NCI-H69 (cell line): ENCODE measurements at regions not wholly inside any gene's neighbourhood (a gene's known extent, or its start where the extent isn't known, plus 50 kb on each side); places are given as distances from the start of the nearest gene placed in this dataset.

Experiments used
- DNase-seq: peaks from one replicate; lab custom pipeline; 2025; lab: John Stamatoyannopoulos, UW

DNA sequence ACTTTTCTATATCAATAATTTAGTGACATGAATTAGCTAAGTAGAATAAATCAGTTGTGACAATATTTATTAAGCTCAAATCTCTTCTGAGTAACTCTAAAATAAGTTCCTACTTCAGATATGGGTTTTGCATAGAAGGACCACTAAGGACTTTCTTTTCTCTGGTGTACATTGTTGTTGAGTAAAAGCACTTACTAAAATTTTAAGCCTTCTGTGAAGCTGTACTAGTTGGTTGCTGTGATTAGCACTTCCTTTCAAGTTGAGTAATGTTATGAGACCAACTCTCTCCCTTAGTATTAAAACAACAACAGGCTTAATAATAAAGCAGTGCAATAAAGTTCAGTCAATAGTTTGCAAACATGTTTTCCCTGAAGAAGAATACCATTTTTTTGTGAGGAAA is 667.4 kb upstream of the NDST4 start:
- no peak for DNase-seq

- no peak for DNase-seq
These were observed 666.8 kb upstream of the NDST4 start for GRCh38 chr4:115780268-115780667.

- DNase-seq, result no peak
These were observed 656.7 kb upstream of the NDST4 start for GRCh38 chr4:115770046-115770543.

DNA sequence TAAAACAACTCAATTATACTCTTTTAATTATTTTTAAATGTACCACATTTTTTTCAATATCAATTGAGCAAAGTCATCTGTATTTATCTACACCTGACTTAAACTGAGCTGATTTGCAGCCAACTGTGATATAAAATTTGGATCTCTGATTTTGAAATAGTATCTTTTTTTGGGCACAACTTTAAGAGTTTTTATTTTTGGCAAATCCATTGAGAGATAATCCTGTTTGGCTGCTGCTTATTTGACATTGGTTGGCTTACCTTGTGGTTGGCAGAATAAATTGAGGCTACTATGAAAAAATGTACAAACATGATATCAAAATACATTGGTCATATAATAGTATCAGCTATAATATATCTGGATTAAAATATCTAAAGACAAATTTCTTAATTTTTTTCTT is 656.0 kb upstream of the NDST4 start:
- DNase-seq, result no peak

GRCh38 chr4:115763051-115763450 is 649.6 kb upstream of the NDST4 start:
- DNase-seq, result no peak

GRCh38 chr4:115759231-115759630 is 645.8 kb upstream of the NDST4 start:
- no peak for DNase-seq

- no peak for DNase-seq
These were observed 636.0 kb upstream of the NDST4 start for GRCh38 chr4:115749404-115749803.

GRCh38 chr4:115740806-115741205 is 627.4 kb upstream of the NDST4 start:
- no peak for DNase-seq

DNA sequence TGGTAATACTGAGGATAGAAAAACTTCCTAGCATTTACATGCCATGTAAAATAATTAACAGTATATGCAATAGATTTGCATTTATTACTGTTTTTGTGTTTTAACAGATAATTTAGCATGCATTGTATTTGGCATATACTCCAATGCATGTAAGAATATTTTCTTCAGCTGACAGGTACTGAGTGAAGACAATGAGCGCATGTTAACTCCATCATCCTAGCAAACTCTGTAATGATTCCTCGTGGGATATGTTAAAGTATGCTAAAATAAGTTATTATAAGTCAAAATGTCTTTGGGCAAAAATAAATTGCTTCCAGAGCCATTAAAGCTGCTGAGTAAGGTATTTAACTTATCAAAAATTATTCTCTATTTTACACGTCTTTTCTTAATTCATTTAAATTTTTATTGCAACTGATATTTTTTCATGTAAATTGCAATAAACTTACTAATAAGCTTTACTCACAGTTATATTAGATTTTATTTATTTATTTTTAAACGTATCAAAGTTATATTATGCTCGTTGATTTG is 616.4 kb upstream of the NDST4 start:
- no peak for DNase-seq

DNA sequence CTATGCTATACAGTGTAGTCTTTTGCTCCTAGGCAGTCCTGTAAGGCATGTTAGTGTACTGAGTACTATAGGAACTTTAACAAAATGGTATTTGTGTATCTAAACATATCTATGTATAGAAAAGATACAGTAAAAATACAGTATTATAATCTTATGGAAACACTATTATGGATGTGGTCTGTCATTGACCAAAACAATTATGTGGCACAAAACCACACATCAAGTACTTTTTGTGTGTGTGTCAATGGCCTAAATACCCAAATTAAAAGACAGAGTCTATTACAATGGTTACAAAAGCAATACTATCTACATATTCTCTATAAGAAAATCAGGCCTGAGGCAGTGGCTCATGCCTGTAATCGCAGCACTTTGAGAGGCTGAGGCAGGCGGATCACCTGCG is 610.2 kb upstream of the NDST4 start:
- no peak for DNase-seq

DNA sequence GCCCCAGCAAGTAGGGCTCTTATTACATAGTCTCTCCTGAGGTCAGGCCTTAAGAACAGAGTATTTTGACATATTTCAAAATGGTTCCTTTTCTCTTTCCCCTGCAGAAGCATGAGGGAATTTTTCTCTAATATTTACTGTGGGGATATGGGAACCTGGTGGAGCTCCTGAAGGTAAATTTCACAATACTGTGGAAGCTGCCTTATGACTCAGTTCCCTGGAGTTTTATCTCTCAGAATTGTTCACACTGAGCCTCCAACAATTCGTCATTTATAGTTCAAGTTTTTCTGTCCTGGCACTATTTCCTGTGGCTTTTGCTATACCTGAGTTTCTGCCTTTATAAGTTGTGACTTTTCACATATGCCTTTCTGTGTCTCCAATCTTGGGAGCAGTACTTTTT is 607.2 kb upstream of the NDST4 start:
- no peak for DNase-seq

- DNase-seq, result no peak
These were observed 598.2 kb upstream of the NDST4 start for GRCh38 chr4:115711575-115711974.

GRCh38 chr4:115688961-115689360 is 575.5 kb upstream of the NDST4 start:
- DNase-seq, result no peak

GRCh38 chr4:115687052-115687755 is 573.8 kb upstream of the NDST4 start:
- no peak for DNase-seq

DNA sequence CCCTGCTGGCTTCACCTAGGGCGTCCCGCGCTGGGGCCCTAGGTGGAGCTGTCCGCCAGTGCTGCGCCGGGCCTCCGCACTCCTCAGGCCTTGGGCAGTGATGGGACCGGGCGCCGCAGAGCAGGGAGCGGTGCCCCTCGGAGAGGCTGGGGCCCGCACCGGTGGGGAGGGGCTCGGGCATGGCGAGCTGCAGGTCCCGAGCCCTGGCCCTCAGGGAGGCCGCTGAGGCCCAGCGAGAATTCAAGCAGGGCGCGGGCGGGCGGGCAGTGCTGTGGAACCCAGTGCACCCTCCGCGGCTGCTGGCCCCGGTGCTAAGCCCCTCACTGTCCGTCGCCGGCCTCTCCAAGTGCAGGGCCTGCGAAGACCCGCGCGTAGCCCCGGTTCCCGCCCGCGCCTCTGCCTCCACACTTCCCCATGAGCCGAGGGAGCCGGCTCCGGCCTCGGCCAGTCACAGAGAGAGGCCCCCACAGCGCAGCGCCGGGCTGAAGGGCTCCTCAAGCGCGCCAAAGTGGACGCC is 565.1 kb upstream of the NDST4 start:
- no peak for DNase-seq

DNA sequence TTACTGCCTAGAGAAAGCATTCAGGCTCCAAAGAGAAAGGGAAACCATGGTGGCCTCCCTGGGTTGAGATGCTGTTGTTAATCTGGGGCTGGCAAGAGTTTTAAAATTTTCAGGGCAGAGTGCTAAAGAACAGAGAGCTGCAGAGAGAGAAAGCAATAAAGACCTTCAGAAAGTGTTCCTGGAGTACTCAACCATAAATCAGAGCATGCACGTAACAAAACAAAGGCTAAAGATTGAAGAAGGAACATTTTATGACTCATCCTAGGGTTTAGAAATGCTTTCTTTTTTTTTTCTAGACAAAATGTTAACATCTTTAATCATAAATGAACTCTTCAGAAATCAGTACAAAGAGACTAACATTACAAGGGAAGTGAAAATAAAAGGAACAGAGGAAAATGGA is 562.3 kb upstream of the NDST4 start:
- no peak for DNase-seq

GRCh38 chr4:115674485-115674884 is 561.1 kb upstream of the NDST4 start:
- DNase-seq, result no peak

GRCh38 chr4:115671581-115671980 is 558.2 kb upstream of the NDST4 start:
- DNase-seq, result peak; percentile 7

- no peak for DNase-seq
These were observed 557.5 kb upstream of the NDST4 start for GRCh38 chr4:115670930-115671329.

DNA sequence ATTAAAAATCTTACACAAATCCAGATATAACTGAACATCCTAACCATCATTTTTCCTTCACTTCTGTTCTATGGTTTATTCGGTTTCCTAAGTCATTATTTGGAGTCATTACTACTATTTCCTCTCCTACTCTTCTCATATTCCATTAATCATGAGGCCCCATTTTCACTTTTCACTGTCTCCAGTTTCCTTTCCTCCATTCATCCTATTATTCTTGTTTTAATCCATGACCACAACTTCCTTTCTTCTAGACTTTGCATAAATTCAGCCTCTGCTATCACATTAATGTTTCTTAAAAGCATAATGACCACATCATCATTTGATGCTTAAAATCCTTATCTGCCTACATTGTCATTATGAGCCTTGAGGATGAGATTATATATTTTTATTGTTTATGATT is 555.0 kb upstream of the NDST4 start:
- DNase-seq, result no peak

GRCh38 chr4:115664285-115664684 is 550.9 kb upstream of the NDST4 start:
- DNase-seq, result peak; percentile 7

DNA sequence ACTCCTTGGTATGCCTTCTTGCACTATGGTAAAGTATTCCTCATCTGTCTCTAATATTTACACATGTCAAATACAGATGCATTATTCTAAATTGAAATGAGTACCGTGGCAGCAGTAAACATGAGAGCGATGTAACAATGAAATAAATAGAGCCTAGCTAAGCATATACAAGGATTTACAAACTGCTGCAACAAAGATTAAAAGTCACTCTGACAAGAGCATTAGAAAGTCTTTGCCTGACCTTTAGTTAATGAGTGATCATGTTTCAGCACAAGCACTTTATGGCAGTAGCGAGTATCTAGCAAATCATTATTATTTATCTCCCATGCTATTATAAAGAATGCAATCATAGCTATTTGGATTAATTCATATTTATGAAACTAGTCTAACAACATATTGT is 547.0 kb upstream of the NDST4 start:
- DNase-seq, result no peak

- DNase-seq, result no peak
These were observed 544.7 kb upstream of the NDST4 start for GRCh38 chr4:115657991-115658650.
